Thyroid gland (tissue), 4 donors: ENCODE measurements at regions not wholly inside any gene's neighbourhood (a gene's known extent, or its start where the extent isn't known, plus 50 kb on each side); places are given as distances from the start of the nearest gene placed in this dataset.

Source experiments
- POLR2A ChIP-seq, 2 donors: fragments of 450-650 bp; IDR thresholded peaks; one replicate each; pipeline ENCODE4 v1.6.1; 2017; ENCODE audit warnings: antibody characterized with exemption in 2 of 2, mild to moderate bottlenecking in 2 of 2, moderate library complexity in 1 of 2
- TF ChIP-seq, protein P1 (sequence below), 6 experiments: fragments of 200-600 bp in 3 of 6; fragments of 450-650 bp in 3 of 6; sonication (generic) in 3 of 6; IDR thresholded peaks; one replicate each; pipeline ENCODE4 v1.5.1; 2016 to 2019; ENCODE audit warnings: antibody characterized with exemption in 6 of 6, mild to moderate bottlenecking in 2 of 6, inconsistent platforms in 1 of 6, moderate library complexity in 1 of 6

GRCh38 chr10:106083572-106083971, 1080.9 kb downstream of the SORCS1 start:
- TF ChIP-seq, protein P1, sequence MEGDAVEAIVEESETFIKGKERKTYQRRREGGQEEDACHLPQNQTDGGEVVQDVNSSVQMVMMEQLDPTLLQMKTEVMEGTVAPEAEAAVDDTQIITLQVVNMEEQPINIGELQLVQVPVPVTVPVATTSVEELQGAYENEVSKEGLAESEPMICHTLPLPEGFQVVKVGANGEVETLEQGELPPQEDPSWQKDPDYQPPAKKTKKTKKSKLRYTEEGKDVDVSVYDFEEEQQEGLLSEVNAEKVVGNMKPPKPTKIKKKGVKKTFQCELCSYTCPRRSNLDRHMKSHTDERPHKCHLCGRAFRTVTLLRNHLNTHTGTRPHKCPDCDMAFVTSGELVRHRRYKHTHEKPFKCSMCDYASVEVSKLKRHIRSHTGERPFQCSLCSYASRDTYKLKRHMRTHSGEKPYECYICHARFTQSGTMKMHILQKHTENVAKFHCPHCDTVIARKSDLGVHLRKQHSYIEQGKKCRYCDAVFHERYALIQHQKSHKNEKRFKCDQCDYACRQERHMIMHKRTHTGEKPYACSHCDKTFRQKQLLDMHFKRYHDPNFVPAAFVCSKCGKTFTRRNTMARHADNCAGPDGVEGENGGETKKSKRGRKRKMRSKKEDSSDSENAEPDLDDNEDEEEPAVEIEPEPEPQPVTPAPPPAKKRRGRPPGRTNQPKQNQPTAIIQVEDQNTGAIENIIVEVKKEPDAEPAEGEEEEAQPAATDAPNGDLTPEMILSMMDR (IDR thresholded peaks at IDR 0.05) = no peak
- TF ChIP-seq POLR2A (IDR thresholded peaks at IDR 0.05) = no peak
